ENCODE measurements at regions not wholly inside any gene's neighbourhood (a gene's known extent, or its start where the extent isn't known, plus 50 kb on each side); places are given as distances from the start of the nearest gene placed in this dataset.

- no peak overlapping the region for H3K27ac Mint-ChIP-seq (ENCODE audit: unreplicated experiment)
- H3K27me3 Mint-ChIP-seq (ENCODE audit: unreplicated experiment) = no peaks in the 10 kb centered on the region
- no peaks in the 10 kb centered on the region for H3K36me3 Mint-ChIP-seq (ENCODE audit: low read depth, unreplicated experiment)
- no peak for DNase-seq (ENCODE audit: low spot score)
- H3K4me3 Mint-ChIP-seq (ENCODE audit: unreplicated experiment) = no peak overlapping the region
- peaks cover 4% of the 10 kb centered on the region for H3K4me1 Mint-ChIP-seq (ENCODE audit: unreplicated experiment)
- no peak for TF ChIP-seq CTCF (IDR thresholded peaks at IDR 0.05; ENCODE audit: unreplicated experiment)
- no peaks in the 10 kb centered on the region for H3K9me3 Mint-ChIP-seq (ENCODE audit: unreplicated experiment)
These were observed 414.8 kb downstream of the GADD45G start for GRCh38 chr9:90019626-90020025.

- Mint-ChIP-seq H3K9me3 (ENCODE audit: unreplicated experiment) (no peaks in the 10 kb centered on the region), H3K4me3 (ENCODE audit: unreplicated experiment) (no peak overlapping the region), H3K36me3 (ENCODE audit: low read depth, unreplicated experiment) (no peaks in the 10 kb centered on the region), H3K27me3 (ENCODE audit: unreplicated experiment) (no peaks in the 10 kb centered on the region), H3K4me1 (ENCODE audit: unreplicated experiment) (peaks cover 11% of the 10 kb centered on the region), H3K27ac (ENCODE audit: unreplicated experiment) (no peak overlapping the region)
- DNase-seq (ENCODE audit: low spot score) = no peak
- TF ChIP-seq CTCF (IDR thresholded peaks at IDR 0.05; ENCODE audit: unreplicated experiment) = no peak
These were observed 415.6 kb downstream of the GADD45G start for GRCh38 chr9:90020276-90020871.

- no peak for DNase-seq (ENCODE audit: low spot score)
- H3K36me3 Mint-ChIP-seq (ENCODE audit: low read depth, unreplicated experiment) = no peaks in the 10 kb centered on the region
- H3K4me3 Mint-ChIP-seq (ENCODE audit: unreplicated experiment) = no peak overlapping the region
- H3K9me3 Mint-ChIP-seq (ENCODE audit: unreplicated experiment) = no peaks in the 10 kb centered on the region
- H3K27ac Mint-ChIP-seq (ENCODE audit: unreplicated experiment) = no peak overlapping the region
- H3K27me3 Mint-ChIP-seq (ENCODE audit: unreplicated experiment) = no peaks in the 10 kb centered on the region
- TF ChIP-seq CTCF (IDR thresholded peaks at IDR 0.05; ENCODE audit: unreplicated experiment) = no peak
- H3K4me1 Mint-ChIP-seq (ENCODE audit: unreplicated experiment) = peaks cover 11% of the 10 kb centered on the region
These were observed 416.5 kb downstream of the GADD45G start for GRCh38 chr9:90021216-90021906.

- H3K27me3 Mint-ChIP-seq (ENCODE audit: unreplicated experiment) = no peaks in the 10 kb centered on the region
These were observed 417.7 kb downstream of the GADD45G start for GRCh38 chr9:90022474-90022873.

More at GRCh38 chr9:90022474-90022873, 417.7 kb downstream of the GADD45G start:
- TF ChIP-seq CTCF (IDR thresholded peaks at IDR 0.05; ENCODE audit: unreplicated experiment) = no peak
- Mint-ChIP-seq H3K4me3 (ENCODE audit: unreplicated experiment) (no peak overlapping the region), H3K9me3 (ENCODE audit: unreplicated experiment) (no peaks in the 10 kb centered on the region), H3K36me3 (ENCODE audit: low read depth, unreplicated experiment) (no peaks in the 10 kb centered on the region), H3K4me1 (ENCODE audit: unreplicated experiment) (peaks cover 11% of the 10 kb centered on the region), H3K27ac (ENCODE audit: unreplicated experiment) (no peak overlapping the region)
- no peak for DNase-seq (ENCODE audit: low spot score)

Data from endothelial cell (in vitro differentiated cells).